Heart left ventricle (tissue), 16 donors: ENCODE measurements at regions not wholly inside any gene's neighbourhood (a gene's known extent, or its start where the extent isn't known, plus 50 kb on each side); places are given as distances from the start of the nearest gene placed in this dataset.

ENCODE experiments used
- ATAC-seq, 4 donors: fragments of 200-7000 bp; cut with Tn5 transposase; one replicate each; pipeline ENCODE4 v1.9.1; 2020 to 2022; ENCODE audit warnings: moderate library complexity in 4 of 4, mild to moderate bottlenecking in 3 of 4, moderate number of reproducible peaks in 1 of 4
- DNase-seq, 5 donors: peaks; one replicate each; pipeline ENCODE4 v3.0.0-alpha.2; 2020
- H3K27ac ChIP-seq, 12 donors: fragments of 200-600 bp; sonication (generic) in 4 of 12; one replicate each; pipeline versions ENCODE4 v1.5.0 to v1.8.0; 2016 to 2022; ENCODE audit warnings: mild to moderate bottlenecking in 2 of 12
- H3K27me3 ChIP-seq, 9 donors: fragments of 200-600 bp; sonication (generic) in 2 of 9; one replicate each; pipeline versions ENCODE4 v1.5.1 to v1.8.0; 2016 to 2022; ENCODE audit warnings: mild to moderate bottlenecking in 3 of 9
- H3K36me3 ChIP-seq, 9 donors: fragments of 200-600 bp; sonication (generic) in 2 of 9; one replicate each; pipeline versions ENCODE4 v1.5.0 to v1.8.0; 2018 to 2022; ENCODE audit warnings: mild to moderate bottlenecking in 2 of 9
- H3K4me1 ChIP-seq, 12 donors: fragments of 200-600 bp; sonication (generic) in 4 of 12; one replicate each; pipeline versions ENCODE4 v1.5.0 to v1.8.0; 2016 to 2022; ENCODE audit warnings: mild to moderate bottlenecking in 3 of 12
- H3K4me3 ChIP-seq, 12 donors: fragments of 200-600 bp; sonication (generic) in 4 of 12; one replicate each; pipeline versions ENCODE4 v1.5.0 to v1.8.0; 2017 to 2022; ENCODE audit warnings: mild to moderate bottlenecking in 9 of 12, moderate library complexity in 4 of 12
- H3K9me3 ChIP-seq, 12 donors: fragments of 200-600 bp; sonication (generic) in 4 of 12; one replicate each; pipeline versions ENCODE4 v1.5.0 to v1.8.0; 2016 to 2022; ENCODE audit warnings: mild to moderate bottlenecking in 1 of 12
- POLR2A ChIP-seq, 2 donors: fragments of 450-650 bp; IDR thresholded peaks; one replicate each; pipeline ENCODE4 v1.6.1; 2017; ENCODE audit warnings: antibody characterized with exemption in 2 of 2, mild to moderate bottlenecking in 2 of 2, moderate library complexity in 2 of 2
- WGBS, 4 donors: extraction: QIAGEN DNeasy Blood & Tissue Kit in 2 of 4; methylation state at CpG; one replicate each; pipeline versions ENCODE4 v1.1.5 to v1.1.7; 2013 to 2018; 5-methylcytosine and 5-hydroxymethylcytosine counted together
- intact Hi-C, 10 donors: fragments of 100-400 bp; cut with DNase I; formaldehyde crosslinking; loops; one replicate each; pipeline versions ENCODE4 v1.11.1 to v1.14.2; 2022
- TF ChIP-seq, protein P1 (sequence below), 12 donors: fragments of 200-600 bp; sonication (generic) in 4 of 12; IDR thresholded peaks; one replicate each; pipeline versions ENCODE4 v1.5.0 to v1.8.0; 2018 to 2022; ENCODE audit warnings: antibody characterized with exemption in 12 of 12, mild to moderate bottlenecking in 5 of 12
- donor health status: ischemic (EF 13 %, LVEDD 7.1; RV severe dilation, severe dysfunction).
- donor health status: healthy with polysubstance abuse.
- donor health status: DM: no; HTN: yes; CAD: no.
- donor health status: DM: no; HTN: no; CAD: no.
- donor health status: ischemic (EF 25% LVEDD 6.9; RV normal size, moderate dysfunction).
- donor health status: ischemic (EF 25% LVEDD 5.7; RV mildly dilated, moderate dysfunction).
- donor health status: healthy.
- donor health status: DM: yes; HTN: yes; CAD: no.
- donor health status: ischemic (EF 35%, LVEDD 5.7; RV mildly dilated, moderate dysfunction).
- donor health status: nonischemic (EF 11% LVEDD 7.7; RV severe dilation, severe dysfunction).
- donor health status: DM: yes; HTN: yes; CAD: no.
- donor health status: PGD.
- donor health status: ischemic (EF 29% LVEDD 5.4; RV normal size, mild dysfunction).
- donor health status: nonischemic (EF 23%, LVEDD 6.1; RV moderate dilation, normal function).

DNA sequence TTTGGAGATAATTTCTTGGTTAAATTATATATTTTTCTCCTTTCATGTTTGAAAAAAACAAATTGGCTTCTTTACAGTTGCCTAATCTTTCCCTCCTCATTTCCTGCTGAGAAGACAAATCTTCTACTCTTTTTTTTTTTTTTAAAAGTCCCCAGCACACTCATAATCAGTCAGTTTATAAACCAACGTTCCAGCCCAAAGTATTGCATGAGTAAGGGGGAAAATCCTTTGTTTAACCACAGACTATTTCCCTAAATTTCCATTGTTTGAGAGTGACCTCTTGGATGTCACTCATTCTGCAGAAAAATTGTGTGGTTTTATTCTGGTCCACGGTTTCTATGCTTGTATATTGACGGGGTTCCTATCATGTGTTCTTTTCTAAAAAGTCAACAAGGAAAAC, 55.1 kb upstream of the TLR4 start:
- ATAC-seq = no peak

DNA sequence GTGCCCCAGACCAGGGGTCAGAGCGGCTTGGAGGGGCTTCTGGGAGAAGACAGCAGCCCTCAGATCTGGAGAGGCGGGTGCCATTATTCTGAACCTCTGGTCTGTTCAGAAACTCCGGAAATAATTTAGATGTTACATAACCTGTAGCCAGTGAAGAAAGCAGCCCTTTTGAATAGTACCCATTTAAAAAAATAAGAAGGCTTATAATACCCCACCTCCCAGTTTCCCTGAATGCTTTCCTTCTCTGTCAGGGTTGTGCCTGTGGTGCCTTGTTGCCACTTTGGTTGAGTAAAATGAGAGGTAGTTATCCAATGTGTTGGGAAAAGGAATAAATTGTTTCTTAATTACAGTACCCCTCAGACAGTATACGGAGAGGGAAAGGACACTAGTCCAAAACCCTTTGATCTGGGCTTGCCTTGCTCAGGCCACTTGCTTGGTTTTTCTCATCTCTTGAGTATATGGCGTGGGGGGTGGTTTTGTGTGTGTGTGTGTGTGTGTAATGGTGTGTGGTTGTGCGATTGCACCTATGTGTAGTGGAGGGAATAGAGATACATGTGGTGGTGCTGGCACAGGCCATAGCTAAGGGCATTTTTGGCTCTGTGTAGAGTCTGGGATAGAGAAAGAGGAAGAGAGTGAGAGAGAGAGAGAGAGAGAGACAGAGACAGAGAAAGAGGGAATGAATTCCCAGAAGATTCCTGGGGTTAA, 59.1 kb upstream of the TLR4 start:
- WGBS, 4 donors = 28 to 37% (median 33%) methylated on average over 6 of the region's 6 CpGs
- H3K27ac ChIP-seq = peak overlapping the region in 8 of 12 donors; percentile 7 to 59 (median 38)
- intact Hi-C loops = loop anchor here in 9 of 10 donors (1.0 to 10.0 kb wide), 9 partner anchors 60 to 1720 kb away; partner anchors contain the start of genes BRINP1 (in 2 of the 9) and TLR4 (in 1 of the 9)
- DNase-seq = no peak
- H3K4me3 ChIP-seq = peak overlapping the region in 9 of 12 donors; percentile 9 to 50 (median 36)
- peak; percentile 32 to 57 (median 49) for ATAC-seq
- no peak for TF ChIP-seq POLR2A (IDR thresholded peaks at IDR 0.05)
- TF ChIP-seq, protein P1, sequence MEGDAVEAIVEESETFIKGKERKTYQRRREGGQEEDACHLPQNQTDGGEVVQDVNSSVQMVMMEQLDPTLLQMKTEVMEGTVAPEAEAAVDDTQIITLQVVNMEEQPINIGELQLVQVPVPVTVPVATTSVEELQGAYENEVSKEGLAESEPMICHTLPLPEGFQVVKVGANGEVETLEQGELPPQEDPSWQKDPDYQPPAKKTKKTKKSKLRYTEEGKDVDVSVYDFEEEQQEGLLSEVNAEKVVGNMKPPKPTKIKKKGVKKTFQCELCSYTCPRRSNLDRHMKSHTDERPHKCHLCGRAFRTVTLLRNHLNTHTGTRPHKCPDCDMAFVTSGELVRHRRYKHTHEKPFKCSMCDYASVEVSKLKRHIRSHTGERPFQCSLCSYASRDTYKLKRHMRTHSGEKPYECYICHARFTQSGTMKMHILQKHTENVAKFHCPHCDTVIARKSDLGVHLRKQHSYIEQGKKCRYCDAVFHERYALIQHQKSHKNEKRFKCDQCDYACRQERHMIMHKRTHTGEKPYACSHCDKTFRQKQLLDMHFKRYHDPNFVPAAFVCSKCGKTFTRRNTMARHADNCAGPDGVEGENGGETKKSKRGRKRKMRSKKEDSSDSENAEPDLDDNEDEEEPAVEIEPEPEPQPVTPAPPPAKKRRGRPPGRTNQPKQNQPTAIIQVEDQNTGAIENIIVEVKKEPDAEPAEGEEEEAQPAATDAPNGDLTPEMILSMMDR (IDR thresholded peaks at IDR 0.05) = peak in 2 of 12 donors; percentile 15 to 27
- H3K9me3 ChIP-seq = no peaks in the 10 kb centered on the region
- H3K27me3 ChIP-seq = peaks cover 0 to 46% (median 6%) of the 10 kb centered on the region in 9 donors
- no peaks in the 10 kb centered on the region for H3K36me3 ChIP-seq
- peaks cover 0 to 23% (median 4%) of the 10 kb centered on the region in 12 donors for H3K4me1 ChIP-seq

More for the DNA sequence above, 55.1 kb upstream of the TLR4 start:
- intact Hi-C loops = loop anchor here in 8 of 10 donors (10.0 kb wide), 5 partner anchors 56 to 1716 kb away; partner anchors contain the start of genes BRINP1 (in 2 of the 8) and TLR4 (in 1 of the 8)
- H3K27ac ChIP-seq = no peak overlapping the region
- no peak for DNase-seq
- peaks cover 0 to 16% (median 4%) of the 10 kb centered on the region in 12 donors for H3K4me1 ChIP-seq
- H3K36me3 ChIP-seq = no peaks in the 10 kb centered on the region
- no peak overlapping the region for H3K4me3 ChIP-seq
- no peak for TF ChIP-seq POLR2A (IDR thresholded peaks at IDR 0.05)
- TF ChIP-seq, protein P1 (IDR thresholded peaks at IDR 0.05) = no peak
- 68 to 73% (median 69%) methylated on average over 3 of the region's 3 CpGs for WGBS, 4 donors
- peaks cover 0 to 9% (median 0%) of the 10 kb centered on the region in 9 donors for H3K27me3 ChIP-seq
- no peaks in the 10 kb centered on the region for H3K9me3 ChIP-seq

DNA sequence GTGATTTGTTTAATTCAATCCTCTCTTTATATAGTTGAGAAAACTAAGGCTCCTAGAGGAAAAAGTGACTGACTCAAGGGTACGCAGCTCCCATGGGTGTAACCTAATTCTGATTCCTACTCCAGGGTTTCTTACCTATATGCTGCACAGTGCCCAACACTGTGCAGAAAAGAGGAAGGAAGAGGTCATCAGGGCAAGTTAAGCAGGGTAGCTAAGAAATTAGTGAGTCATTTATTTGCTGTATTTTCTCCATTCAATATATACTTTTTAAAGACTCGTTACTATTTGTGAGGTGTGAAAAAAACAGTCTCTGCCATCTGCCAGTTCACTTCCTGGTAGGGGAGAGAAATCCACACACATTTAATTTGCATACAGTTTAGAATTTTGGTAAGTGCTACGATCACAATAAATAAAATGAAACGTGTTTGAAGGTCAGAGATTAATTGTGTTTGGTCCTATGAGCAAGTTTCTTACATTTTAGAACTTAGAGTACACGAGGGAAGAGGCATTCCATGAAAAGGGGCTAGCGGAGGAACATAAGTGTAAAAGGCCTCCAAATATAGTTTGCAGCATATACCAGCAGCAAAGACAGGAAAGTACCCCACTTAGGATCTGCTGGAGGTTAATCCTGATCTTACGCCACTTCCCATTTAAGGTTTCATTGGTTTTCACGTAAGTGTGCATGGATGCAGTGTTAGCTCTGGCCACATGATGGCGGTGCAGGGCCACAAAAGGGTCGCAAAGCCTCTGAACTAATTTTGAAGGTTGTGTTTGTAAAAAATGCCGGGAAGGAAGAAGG, 59.9 kb upstream of the TLR4 start:
- H3K4me1 ChIP-seq = peaks cover 0 to 23% (median 4%) of the 10 kb centered on the region in 12 donors
- 14 to 19% (median 18%) methylated on average over 11 of the region's 11 CpGs for WGBS, 4 donors
- TF ChIP-seq POLR2A (IDR thresholded peaks at IDR 0.05) = no peak
- TF ChIP-seq, protein P1 (IDR thresholded peaks at IDR 0.05) = peak in 11 of 12 donors; percentile 92 to 99 (median 96)
- ATAC-seq = peak; percentile 47 to 82 (median 76)
- no peaks in the 10 kb centered on the region for H3K36me3 ChIP-seq
- peak overlapping the region in 8 of 12 donors; percentile 7 to 59 (median 38) for H3K27ac ChIP-seq
- H3K27me3 ChIP-seq = peaks cover 0 to 48% (median 6%) of the 10 kb centered on the region in 9 donors
- peak overlapping the region in 9 of 12 donors; percentile 9 to 50 (median 36) for H3K4me3 ChIP-seq
- intact Hi-C loops = loop anchor here in 9 of 10 donors (1.0 to 10.0 kb wide), 8 partner anchors 60 to 1720 kb away; partner anchors contain the start of genes BRINP1 (in 2 of the 9) and TLR4 (in 1 of the 9)
- DNase-seq = peak; percentile 51 to 83 (median 66)
- H3K9me3 ChIP-seq = no peaks in the 10 kb centered on the region
